Loucy (cell line): ENCODE measurements at regions not wholly inside any gene's neighbourhood (a gene's known extent, or its start where the extent isn't known, plus 50 kb on each side); places are given as distances from the start of the nearest gene placed in this dataset.

ENCODE experiments used
- H2AFZ ChIP-seq: fragments of 200-600 bp; sonication (generic); 2 replicates; pipeline ENCODE4 v1.6.0; 2016; ENCODE audit warnings: antibody characterized with exemption, mild to moderate bottlenecking, low read length, moderate library complexity
- H3F3A ChIP-seq: fragments of 200-600 bp; 2 replicates; pipeline ENCODE4 v1.6.0; 2016; ENCODE audit warnings: antibody characterized with exemption, low read depth, mild to moderate bottlenecking
- H3K27me3 ChIP-seq: fragments of 200-600 bp; sonication (generic); 2 replicates; pipeline ENCODE4 v1.6.1; 2014; ENCODE audit warnings: low read length, mild to moderate bottlenecking; ENCODE audit not compliant: insufficient read depth, poor library complexity, severe bottlenecking
- H3K36me3 ChIP-seq: fragments of 200-600 bp; sonication (generic); 2 replicates; pipeline ENCODE4 v1.6.1; 2016; ENCODE audit warnings: low read length; ENCODE audit not compliant: insufficient read depth
- H3K4me1 ChIP-seq: fragments of 200-600 bp; sonication (generic); 2 replicates; pipeline ENCODE4 v1.5.1; 2014; ENCODE audit warnings: low read length, mild to moderate bottlenecking; ENCODE audit not compliant: insufficient read depth, poor library complexity, severe bottlenecking
- H3K4me2 ChIP-seq: fragments of 200-600 bp; sonication (generic); 2 replicates; pipeline ENCODE4 v1.6.0; 2014; ENCODE audit warnings: antibody characterized with exemption, low read length, low read depth, mild to moderate bottlenecking; ENCODE audit not compliant: poor library complexity, severe bottlenecking
- H3K4me3 ChIP-seq: fragments of 200-600 bp; sonication (generic); 2 replicates; pipeline ENCODE4 v1.5.1; 2014; ENCODE audit warnings: low read length, mild to moderate bottlenecking, mixed read lengths; ENCODE audit not compliant: poor library complexity, severe bottlenecking
- H3K79me2 ChIP-seq: fragments of 200-600 bp; sonication (generic); 2 replicates; pipeline ENCODE4 v1.6.1; 2014; ENCODE audit warnings: low read length; ENCODE audit not compliant: insufficient read depth
- H3K9ac ChIP-seq: fragments of 200-600 bp; sonication (generic); 2 replicates; pipeline ENCODE4 v1.6.0; 2014; ENCODE audit warnings: mild to moderate bottlenecking, low read depth, low read length, moderate library complexity; ENCODE audit not compliant: poor library complexity, severe bottlenecking
- H3K9me2 ChIP-seq: fragments of 200-600 bp; sonication (generic); replicated peaks from 2 replicates; pipeline ENCODE4 v1.6.1; 2016; ENCODE audit warnings: low read depth, low read length, mixed read lengths
- H3K9me3 ChIP-seq: fragments of 200-600 bp; sonication (generic); 2 replicates; pipeline ENCODE4 v1.6.1; 2014; ENCODE audit warnings: mild to moderate bottlenecking, antibody characterized with exemption, low read length, low read depth; ENCODE audit not compliant: insufficient read depth
- H4K20me1 ChIP-seq: fragments of 200-600 bp; sonication (generic); 2 replicates; pipeline ENCODE4 v1.6.0; 2014; ENCODE audit warnings: antibody characterized with exemption, low read length, mild to moderate bottlenecking; ENCODE audit not compliant: insufficient read depth, poor library complexity, severe bottlenecking
- CTCF ChIP-seq: fragments of 200-600 bp; sonication (generic); conservative IDR thresholded peaks from 2 replicates; pipeline ENCODE4 v1.5.1; 2014; ENCODE audit warnings: mild to moderate bottlenecking, antibody characterized with exemption, low read length
- EZH2phosphoT487 ChIP-seq: fragments of 200-600 bp; IDR thresholded peaks from 2 replicates; pipeline ENCODE4 v1.6.1; 2018; ENCODE audit warnings: antibody characterized with exemption, mild to moderate bottlenecking, moderate library complexity, borderline replicate concordance

- no peaks in the 10 kb centered on the region for H3K9me2 ChIP-seq
- H3K27me3 ChIP-seq, result no peaks in the 10 kb centered on the region
- no peaks in the 10 kb centered on the region for H3K9me3 ChIP-seq
- H3K4me1 ChIP-seq, result no peaks in the 10 kb centered on the region
- no peak overlapping the region for H3K4me3 ChIP-seq
- TF ChIP-seq EZH2phosphoT487 (no peak), CTCF (no peak)
- H3K36me3 ChIP-seq, result no peaks in the 10 kb centered on the region
- no peak overlapping the region; the same call in 1 of the 2 replicates for H2AFZ ChIP-seq
- H3K4me2 ChIP-seq, result no peak overlapping the region
- no peaks in the 10 kb centered on the region for H3K79me2 ChIP-seq
- H3F3A ChIP-seq, result no peaks in the 10 kb centered on the region
- H3K9ac ChIP-seq, result no peak overlapping the region
- no peaks in the 10 kb centered on the region for H4K20me1 ChIP-seq
These were observed 899.2 kb downstream of the FAT4 start for GRCh38 chr4:126213996-126214395.

GRCh38 chr4:126215759-126216158 is 901.0 kb downstream of the FAT4 start:
- Histone ChIP-seq H3K9me3 (no peaks in the 10 kb centered on the region), H3K79me2 (no peaks in the 10 kb centered on the region), H3K4me2 (no peak overlapping the region), H3K9me2 (no peaks in the 10 kb centered on the region), H3K9ac (no peak overlapping the region), H3K27me3 (no peaks in the 10 kb centered on the region), H2AFZ (no peak overlapping the region), H3K36me3 (no peaks in the 10 kb centered on the region), H3K4me3 (no peak overlapping the region), H3K4me1 (no peaks in the 10 kb centered on the region), H4K20me1 (no peaks in the 10 kb centered on the region), H3F3A (no peaks in the 10 kb centered on the region)
- TF ChIP-seq CTCF (no peak), EZH2phosphoT487 (no peak)

GRCh38 chr4:126216611-126217010 is 901.9 kb downstream of the FAT4 start:
- Histone ChIP-seq H3K4me1 (no peaks in the 10 kb centered on the region), H3K9me2 (no peaks in the 10 kb centered on the region), H3K4me3 (no peak overlapping the region), H4K20me1 (no peaks in the 10 kb centered on the region), H3K9ac (no peak overlapping the region), H2AFZ (no peak overlapping the region), H3K4me2 (no peak overlapping the region), H3K36me3 (no peaks in the 10 kb centered on the region), H3K27me3 (no peaks in the 10 kb centered on the region), H3F3A (no peaks in the 10 kb centered on the region), H3K79me2 (no peaks in the 10 kb centered on the region), H3K9me3 (no peaks in the 10 kb centered on the region)
- TF ChIP-seq EZH2phosphoT487, result no peak
- no peak for TF ChIP-seq CTCF
